HEK293 (cell line): ENCODE measurements at regions not wholly inside any gene's neighbourhood (a gene's known extent, or its start where the extent isn't known, plus 50 kb on each side); places are given as distances from the start of the nearest gene placed in this dataset.

Experiments used
- CTCF ChIA-PET: fragments of 350-600 bp; formaldehyde crosslinking; extraction: SDS; loops from one replicate; lab custom pipeline; 2021; ENCODE audit warnings: antibody characterized with exemption; lab: Yijun Ruan, JAX
- POLR2A ChIA-PET: fragments of 300-600 bp; formaldehyde crosslinking; extraction: SDS; loops from one replicate; lab custom pipeline; 2020; ENCODE audit warnings: antibody characterized with exemption, inconsistent platforms; lab: Yijun Ruan, JAX
- H3K27ac ChIP-seq: fragments of 200-500 bp; sonication (Bioruptor generic); 2 replicates; pipeline ENCODE4 v1.5.1; 2014; ENCODE audit warnings: low read depth, low read length, control low read depth, inconsistent platforms; ENCODE audit errors: extremely low read depth
- H3K36me3 ChIP-seq, 2 experiments: fragments of 200-500 bp in 1 of 2; sonication (Bioruptor generic) in 1 of 2; 1 replicate in 1 of 2; 2 replicates in 1 of 2; pipeline ENCODE4 v1.5.1; 2014 to 2017; ENCODE audit warnings: inconsistent platforms in 2 of 2, low read length in 2 of 2; ENCODE audit not compliant: control insufficient read depth in 2 of 2, insufficient read depth in 1 of 2
- H3K4me1 ChIP-seq: fragments of 200-500 bp; sonication (Bioruptor generic); 2 replicates; pipeline ENCODE4 v1.5.1; 2014; ENCODE audit warnings: mild to moderate bottlenecking, low read length, inconsistent platforms; ENCODE audit not compliant: control insufficient read depth, insufficient read depth
- H3K4me3 ChIP-seq: 2 replicates; pipeline ENCODE4 v1.5.1; 2011; ENCODE audit warnings: low read depth, mild to moderate bottlenecking, control low read depth, low read length, moderate library complexity
- H3K9me3 ChIP-seq: fragments of 200-500 bp; sonication (Bioruptor generic); 2 replicates; pipeline ENCODE4 v1.5.1; 2014; ENCODE audit warnings: low read depth, low read length, inconsistent platforms; ENCODE audit not compliant: control insufficient read depth, insufficient read depth
- EGR2 ChIP-seq: fragments of 450-650 bp; formaldehyde crosslinking; IDR thresholded peaks from 2 replicates; pipeline ENCODE4 v1.5.1; 2016; ENCODE audit warnings: low read depth, missing biosample characterization, missing genetic modification characterization
- KLF1 ChIP-seq: fragments of 450-650 bp; formaldehyde crosslinking; IDR thresholded peaks from 2 replicates; pipeline ENCODE4 v1.5.1; 2016; ENCODE audit warnings: missing biosample characterization, missing genetic modification characterization
- KLF8 ChIP-seq: fragments of 450-650 bp; formaldehyde crosslinking; IDR thresholded peaks from 2 replicates; pipeline ENCODE4 v1.5.1; 2016; ENCODE audit warnings: missing biosample characterization, missing genetic modification characterization
- SALL2 ChIP-seq: fragments of 450-650 bp; formaldehyde crosslinking; IDR thresholded peaks from 2 replicates; pipeline ENCODE4 v1.5.0; 2017; ENCODE audit warnings: missing biosample characterization, mild to moderate bottlenecking, missing genetic modification characterization, borderline replicate concordance
- YY2 ChIP-seq: fragments of 450-650 bp; formaldehyde crosslinking; IDR thresholded peaks from 2 replicates; pipeline ENCODE4 v1.5.1; 2016; ENCODE audit warnings: missing biosample characterization, missing genetic modification characterization
- ZBTB17 ChIP-seq: fragments of 450-650 bp; formaldehyde crosslinking; IDR thresholded peaks from 2 replicates; pipeline ENCODE4 v1.5.1; 2016; ENCODE audit warnings: missing biosample characterization, missing genetic modification characterization
- ZBTB8A ChIP-seq: fragments of 450-650 bp; formaldehyde crosslinking; IDR thresholded peaks from 2 replicates; pipeline ENCODE4 v1.5.1; 2016; ENCODE audit warnings: missing biosample characterization, missing genetic modification characterization
- ZFP3 ChIP-seq: fragments of 450-650 bp; formaldehyde crosslinking; IDR thresholded peaks from 2 replicates; pipeline ENCODE4 v1.5.1; 2016; ENCODE audit warnings: low read depth, missing biosample characterization, missing genetic modification characterization
- ZIC2 ChIP-seq: fragments of 450-650 bp; formaldehyde crosslinking; IDR thresholded peaks from 2 replicates; pipeline ENCODE4 v1.5.1; 2016; ENCODE audit warnings: missing biosample characterization, missing genetic modification characterization
- ZNF114 ChIP-seq: fragments of 450-650 bp; formaldehyde crosslinking; IDR thresholded peaks from 2 replicates; pipeline ENCODE4 v1.5.0; 2017; ENCODE audit warnings: missing biosample characterization, missing genetic modification characterization
- ZNF184 ChIP-seq: fragments of 450-650 bp; IDR thresholded peaks from 2 replicates; pipeline ENCODE4 v1.5.1; 2018; ENCODE audit warnings: missing biosample characterization, mild to moderate bottlenecking, missing genetic modification characterization
- ZNF19 ChIP-seq: fragments of 450-650 bp; formaldehyde crosslinking; IDR thresholded peaks from 2 replicates; pipeline ENCODE4; 2016; ENCODE audit warnings: missing biosample characterization, missing genetic modification characterization, low read depth
- ZNF416 ChIP-seq: fragments of 450-650 bp; formaldehyde crosslinking; IDR thresholded peaks from 2 replicates; pipeline ENCODE4 v1.5.1; 2016; ENCODE audit warnings: missing biosample characterization, missing genetic modification characterization
- ZNF426 ChIP-seq: fragments of 450-650 bp; formaldehyde crosslinking; IDR thresholded peaks from 2 replicates; pipeline ENCODE4 v1.5.1; 2017; ENCODE audit warnings: missing biosample characterization, missing genetic modification characterization, mild to moderate bottlenecking, inconsistent platforms, moderate library complexity
- ZNF514 ChIP-seq: fragments of 450-650 bp; formaldehyde crosslinking; IDR thresholded peaks from 2 replicates; pipeline ENCODE4 v1.5.1; 2016; ENCODE audit warnings: missing biosample characterization, missing genetic modification characterization
- ZNF555 ChIP-seq: fragments of 450-650 bp; formaldehyde crosslinking; conservative IDR thresholded peaks from 2 replicates; pipeline ENCODE4 v1.5.1; 2017; ENCODE audit warnings: missing biosample characterization, mild to moderate bottlenecking, missing genetic modification characterization, inconsistent platforms
- ZNF558 ChIP-seq: fragments of 450-650 bp; formaldehyde crosslinking; IDR thresholded peaks from 2 replicates; pipeline ENCODE4 v1.5.1; 2016; ENCODE audit warnings: missing biosample characterization, missing genetic modification characterization
- ZNF623 ChIP-seq: fragments of 450-650 bp; formaldehyde crosslinking; IDR thresholded peaks from 2 replicates; pipeline ENCODE4 v1.5.1; 2016; ENCODE audit warnings: missing biosample characterization, missing genetic modification characterization
- ZSCAN23 ChIP-seq: fragments of 450-650 bp; formaldehyde crosslinking; IDR thresholded peaks from 2 replicates; pipeline ENCODE4 v1.5.1; 2016; ENCODE audit warnings: missing biosample characterization, missing genetic modification characterization
- TF ChIP-seq, protein P1 (sequence below): fragments of 450-650 bp; formaldehyde crosslinking; IDR thresholded peaks from 2 replicates; pipeline ENCODE4 v1.5.1; 2016; ENCODE audit warnings: missing biosample characterization, missing genetic modification characterization, low read depth
- TF ChIP-seq, protein P2 (sequence below): fragments of 450-650 bp; formaldehyde crosslinking; IDR thresholded peaks from 2 replicates; pipeline ENCODE4 v1.5.1; 2017; ENCODE audit warnings: missing biosample characterization, missing genetic modification characterization
- TF ChIP-seq, protein P3 (sequence below): fragments of 450-650 bp; formaldehyde crosslinking; IDR thresholded peaks from 2 replicates; pipeline ENCODE4 v1.5.0; 2017; ENCODE audit warnings: missing biosample characterization, missing genetic modification characterization, borderline replicate concordance
- TF ChIP-seq, protein P4 (sequence below): fragments of 450-650 bp; formaldehyde crosslinking; IDR thresholded peaks from 2 replicates; pipeline ENCODE4 v1.5.1; 2016; ENCODE audit warnings: missing biosample characterization, missing genetic modification characterization
- TF ChIP-seq, protein P5 (sequence below): fragments of 450-650 bp; formaldehyde crosslinking; IDR thresholded peaks from 2 replicates; pipeline ENCODE4 v1.5.1; 2016; ENCODE audit warnings: missing biosample characterization, missing genetic modification characterization

DNA sequence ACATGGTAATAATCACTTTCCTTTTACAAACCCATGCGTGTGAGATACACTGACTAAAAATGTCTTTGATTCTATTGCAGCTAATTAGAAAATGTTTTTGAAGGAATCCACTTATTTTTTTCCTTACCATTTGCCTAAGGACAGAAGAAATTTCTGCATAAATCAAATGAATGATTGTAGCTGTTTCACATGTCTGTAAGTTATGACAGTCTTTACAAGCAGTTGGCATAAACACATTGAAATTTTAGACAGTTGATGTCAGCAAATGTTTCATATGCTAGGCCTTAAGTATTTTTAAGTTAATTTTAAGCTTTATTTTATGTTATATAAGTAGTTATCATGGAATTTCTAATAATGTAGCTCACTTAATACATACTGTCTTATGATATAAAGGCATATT lies 598.4 kb upstream of the SLITRK6 start:
- TF ChIP-seq EGR2 (tag by site-specific recombination) (no peak), ZNF555 (no peak), KLF1 (tag by site-specific recombination) (no peak), ZNF514 (tag by site-specific recombination) (no peak), ZNF426 (no peak), ZBTB17 (no peak), ZNF416 (tag by site-specific recombination) (no peak), ZFP3 (no peak), SALL2 (tag by site-specific recombination) (no peak)
- TF ChIP-seq, protein P1, sequence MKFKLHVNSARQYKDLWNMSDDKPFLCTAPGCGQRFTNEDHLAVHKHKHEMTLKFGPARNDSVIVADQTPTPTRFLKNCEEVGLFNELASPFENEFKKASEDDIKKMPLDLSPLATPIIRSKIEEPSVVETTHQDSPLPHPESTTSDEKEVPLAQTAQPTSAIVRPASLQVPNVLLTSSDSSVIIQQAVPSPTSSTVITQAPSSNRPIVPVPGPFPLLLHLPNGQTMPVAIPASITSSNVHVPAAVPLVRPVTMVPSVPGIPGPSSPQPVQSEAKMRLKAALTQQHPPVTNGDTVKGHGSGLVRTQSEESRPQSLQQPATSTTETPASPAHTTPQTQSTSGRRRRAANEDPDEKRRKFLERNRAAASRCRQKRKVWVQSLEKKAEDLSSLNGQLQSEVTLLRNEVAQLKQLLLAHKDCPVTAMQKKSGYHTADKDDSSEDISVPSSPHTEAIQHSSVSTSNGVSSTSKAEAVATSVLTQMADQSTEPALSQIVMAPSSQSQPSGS (tag by site-specific recombination) = no peak
- TF ChIP-seq, protein P2, sequence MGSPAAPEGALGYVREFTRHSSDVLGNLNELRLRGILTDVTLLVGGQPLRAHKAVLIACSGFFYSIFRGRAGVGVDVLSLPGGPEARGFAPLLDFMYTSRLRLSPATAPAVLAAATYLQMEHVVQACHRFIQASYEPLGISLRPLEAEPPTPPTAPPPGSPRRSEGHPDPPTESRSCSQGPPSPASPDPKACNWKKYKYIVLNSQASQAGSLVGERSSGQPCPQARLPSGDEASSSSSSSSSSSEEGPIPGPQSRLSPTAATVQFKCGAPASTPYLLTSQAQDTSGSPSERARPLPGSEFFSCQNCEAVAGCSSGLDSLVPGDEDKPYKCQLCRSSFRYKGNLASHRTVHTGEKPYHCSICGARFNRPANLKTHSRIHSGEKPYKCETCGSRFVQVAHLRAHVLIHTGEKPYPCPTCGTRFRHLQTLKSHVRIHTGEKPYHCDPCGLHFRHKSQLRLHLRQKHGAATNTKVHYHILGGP = no peak
- ChIA-PET CTCF (no interaction called here), POLR2A (no interaction called here)
- no peaks in the 10 kb centered on the region for H3K9me3 ChIP-seq
- H3K4me1 ChIP-seq = no peaks in the 10 kb centered on the region
- no peak overlapping the region for H3K27ac ChIP-seq
- H3K4me3 ChIP-seq = no peak overlapping the region
- no peaks in the 10 kb centered on the region for H3K36me3 ChIP-seq

DNA sequence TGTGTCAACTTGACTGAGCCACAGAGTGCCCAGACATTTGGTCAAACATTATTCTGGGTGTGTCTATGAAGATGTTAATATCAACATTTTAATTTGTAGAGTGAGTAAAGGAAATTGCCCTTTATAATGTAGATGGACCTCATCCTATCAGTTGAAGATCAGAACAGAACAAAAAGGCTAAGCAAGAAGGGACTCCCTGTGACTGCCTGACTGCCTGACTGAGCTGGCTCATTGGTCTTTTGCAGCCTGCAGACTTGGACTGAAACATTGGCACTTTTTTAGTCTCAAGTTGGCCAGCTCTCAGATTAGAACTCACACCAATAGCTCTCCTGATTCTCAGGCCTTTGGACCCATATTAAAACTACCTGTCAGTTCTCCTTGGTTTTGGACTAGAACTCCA lies 600.4 kb upstream of the SLITRK6 start:
- H3K36me3 ChIP-seq = no peaks in the 10 kb centered on the region
- no peak overlapping the region for H3K27ac ChIP-seq
- no peaks in the 10 kb centered on the region for H3K9me3 ChIP-seq
- H3K4me1 ChIP-seq = no peaks in the 10 kb centered on the region
- POLR2A ChIA-PET = no interaction called here
- TF ChIP-seq KLF8 (no peak), YY2 (tag by site-specific recombination) (no peak), ZSCAN23 (tag by site-specific recombination) (no peak), ZNF558 (no peak), ZNF623 (no peak), ZNF184 (tag by site-specific recombination) (no peak), ZNF114 (tag by site-specific recombination) (no peak), ZBTB8A (tag by site-specific recombination) (no peak), ZNF426 (no peak), ZNF19 (tag by site-specific recombination) (no peak)
- CTCF ChIA-PET = no interaction called here
- H3K4me3 ChIP-seq = no peak overlapping the region

DNA sequence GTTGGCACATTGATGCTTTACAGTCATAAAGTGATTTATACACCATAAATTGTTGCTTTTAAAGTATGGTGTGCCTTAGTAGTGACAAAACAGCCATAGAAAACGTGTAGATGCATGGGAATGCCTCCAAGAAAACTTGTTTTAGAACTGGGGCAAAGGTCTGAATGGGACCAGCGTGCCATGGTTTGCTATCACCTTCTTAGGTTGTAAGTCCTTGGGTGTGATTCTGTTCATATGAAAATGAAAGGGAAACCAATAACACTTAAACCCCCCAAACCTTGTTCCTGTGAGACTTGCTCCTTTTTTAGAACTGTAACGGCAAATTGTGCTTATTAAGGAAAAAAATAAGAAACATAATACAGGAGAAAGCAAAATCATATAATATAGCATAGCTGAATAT lies 603.3 kb upstream of the SLITRK6 start:
- ChIA-PET POLR2A (no interaction called here), CTCF (no interaction called here)
- Histone ChIP-seq H3K9me3 (no peaks in the 10 kb centered on the region), H3K27ac (no peak overlapping the region), H3K4me1 (no peaks in the 10 kb centered on the region), H3K4me3 (no peak overlapping the region), H3K36me3 (no peaks in the 10 kb centered on the region)
- TF ChIP-seq, protein P3, sequence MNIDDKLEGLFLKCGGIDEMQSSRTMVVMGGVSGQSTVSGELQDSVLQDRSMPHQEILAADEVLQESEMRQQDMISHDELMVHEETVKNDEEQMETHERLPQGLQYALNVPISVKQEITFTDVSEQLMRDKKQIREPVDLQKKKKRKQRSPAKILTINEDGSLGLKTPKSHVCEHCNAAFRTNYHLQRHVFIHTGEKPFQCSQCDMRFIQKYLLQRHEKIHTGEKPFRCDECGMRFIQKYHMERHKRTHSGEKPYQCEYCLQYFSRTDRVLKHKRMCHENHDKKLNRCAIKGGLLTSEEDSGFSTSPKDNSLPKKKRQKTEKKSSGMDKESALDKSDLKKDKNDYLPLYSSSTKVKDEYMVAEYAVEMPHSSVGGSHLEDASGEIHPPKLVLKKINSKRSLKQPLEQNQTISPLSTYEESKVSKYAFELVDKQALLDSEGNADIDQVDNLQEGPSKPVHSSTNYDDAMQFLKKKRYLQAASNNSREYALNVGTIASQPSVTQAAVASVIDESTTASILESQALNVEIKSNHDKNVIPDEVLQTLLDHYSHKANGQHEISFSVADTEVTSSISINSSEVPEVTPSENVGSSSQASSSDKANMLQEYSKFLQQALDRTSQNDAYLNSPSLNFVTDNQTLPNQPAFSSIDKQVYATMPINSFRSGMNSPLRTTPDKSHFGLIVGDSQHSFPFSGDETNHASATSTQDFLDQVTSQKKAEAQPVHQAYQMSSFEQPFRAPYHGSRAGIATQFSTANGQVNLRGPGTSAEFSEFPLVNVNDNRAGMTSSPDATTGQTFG (tag by site-specific recombination) = no peak
- TF ChIP-seq, protein P4, sequence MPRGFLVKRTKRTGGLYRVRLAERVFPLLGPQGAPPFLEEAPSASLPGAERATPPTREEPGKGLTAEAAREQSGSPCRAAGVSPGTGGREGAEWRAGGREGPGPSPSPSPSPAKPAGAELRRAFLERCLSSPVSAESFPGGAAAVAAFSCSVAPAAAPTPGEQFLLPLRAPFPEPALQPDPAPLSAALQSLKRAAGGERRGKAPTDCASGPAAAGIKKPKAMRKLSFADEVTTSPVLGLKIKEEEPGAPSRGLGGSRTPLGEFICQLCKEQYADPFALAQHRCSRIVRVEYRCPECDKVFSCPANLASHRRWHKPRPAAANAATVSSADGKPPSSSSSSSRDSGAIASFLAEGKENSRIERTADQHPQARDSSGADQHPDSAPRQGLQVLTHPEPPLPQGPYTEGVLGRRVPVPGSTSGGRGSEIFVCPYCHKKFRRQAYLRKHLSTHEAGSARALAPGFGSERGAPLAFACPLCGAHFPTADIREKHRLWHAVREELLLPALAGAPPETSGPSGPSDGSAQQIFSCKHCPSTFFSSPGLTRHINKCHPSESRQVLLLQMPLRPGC (tag by site-specific recombination) = no peak
- no peak for TF ChIP-seq ZIC2 (tag by site-specific recombination)
- TF ChIP-seq, protein P5, sequence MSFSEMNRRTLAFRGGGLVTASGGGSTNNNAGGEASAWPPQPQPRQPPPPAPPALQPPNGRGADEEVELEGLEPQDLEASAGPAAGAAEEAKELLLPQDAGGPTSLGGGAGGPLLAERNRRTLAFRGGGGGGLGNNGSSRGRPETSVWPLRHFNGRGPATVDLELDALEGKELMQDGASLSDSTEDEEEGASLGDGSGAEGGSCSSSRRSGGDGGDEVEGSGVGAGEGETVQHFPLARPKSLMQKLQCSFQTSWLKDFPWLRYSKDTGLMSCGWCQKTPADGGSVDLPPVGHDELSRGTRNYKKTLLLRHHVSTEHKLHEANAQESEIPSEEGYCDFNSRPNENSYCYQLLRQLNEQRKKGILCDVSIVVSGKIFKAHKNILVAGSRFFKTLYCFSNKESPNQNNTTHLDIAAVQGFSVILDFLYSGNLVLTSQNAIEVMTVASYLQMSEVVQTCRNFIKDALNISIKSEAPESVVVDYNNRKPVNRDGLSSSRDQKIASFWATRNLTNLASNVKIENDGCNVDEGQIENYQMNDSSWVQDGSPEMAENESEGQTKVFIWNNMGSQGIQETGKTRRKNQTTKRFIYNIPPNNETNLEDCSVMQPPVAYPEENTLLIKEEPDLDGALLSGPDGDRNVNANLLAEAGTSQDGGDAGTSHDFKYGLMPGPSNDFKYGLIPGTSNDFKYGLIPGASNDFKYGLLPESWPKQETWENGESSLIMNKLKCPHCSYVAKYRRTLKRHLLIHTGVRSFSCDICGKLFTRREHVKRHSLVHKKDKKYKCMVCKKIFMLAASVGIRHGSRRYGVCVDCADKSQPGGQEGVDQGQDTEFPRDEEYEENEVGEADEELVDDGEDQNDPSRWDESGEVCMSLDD (tag by site-specific recombination) = no peak
